Gastroesophageal sphincter (tissue), 4 donors: ENCODE measurements at regions not wholly inside any gene's neighbourhood (a gene's known extent, or its start where the extent isn't known, plus 50 kb on each side); places are given as distances from the start of the nearest gene placed in this dataset.

Experiments used
- ATAC-seq: fragments of 150-250 bp; one replicate; pipeline ENCODE4 v1.9.1; 2016; ENCODE audit warnings: mild to moderate bottlenecking, moderate library complexity
- H3K27ac ChIP-seq, 4 donors: fragments of 200-600 bp; sonication (generic) in 3 of 4; 1 replicate in 3 of 4; 2 replicates in 1 of 4; pipeline ENCODE4 v1.5.1; 2016 to 2019
- H3K27me3 ChIP-seq: fragments of 200-600 bp; sonication (generic); one replicate; pipeline ENCODE4 v1.5.1; 2019
- H3K36me3 ChIP-seq, 2 donors: fragments of 200-600 bp; sonication (generic); one replicate each; pipeline ENCODE4 v1.5.1; 2019; ENCODE audit warnings: control low read depth in 1 of 2
- H3K4me1 ChIP-seq, 3 donors: fragments of 200-600 bp; sonication (generic); 1 replicate in 2 of 3; 2 replicates in 1 of 3; pipeline ENCODE4 v1.5.1; 2016 to 2019; ENCODE audit warnings: control low read depth in 2 of 3
- H3K4me3 ChIP-seq, 2 donors: fragments of 200-600 bp; sonication (generic); one replicate each; pipeline ENCODE4 v1.5.1; 2019; ENCODE audit warnings: mild to moderate bottlenecking in 1 of 2, moderate library complexity in 1 of 2
- H3K9me3 ChIP-seq, 3 donors: fragments of 200-600 bp; sonication (generic); one replicate each; pipeline ENCODE4 v1.5.1; 2017 to 2019; ENCODE audit warnings: control low read depth in 2 of 3
- CTCF ChIP-seq, 4 experiments: fragments of 200-600 bp in 2 of 4; fragments of 450-650 bp in 2 of 4; sonication (generic) in 1 of 4; IDR thresholded peaks; one replicate each; pipeline ENCODE4 v1.5.1; 2017 to 2019; ENCODE audit warnings: antibody characterized with exemption in 4 of 4, mild to moderate bottlenecking in 2 of 4, moderate library complexity in 2 of 4
- EP300 ChIP-seq: sonication (generic); formaldehyde crosslinking; IDR thresholded peaks from one replicate; pipeline ENCODE4 v1.6.1; 2017; ENCODE audit warnings: antibody characterized with exemption, mild to moderate bottlenecking
- POLR2A ChIP-seq, 2 donors: fragments of 450-650 bp; IDR thresholded peaks; one replicate each; pipeline ENCODE4 v1.6.1; 2017; ENCODE audit warnings: antibody characterized with exemption in 2 of 2, mild to moderate bottlenecking in 2 of 2, moderate library complexity in 1 of 2
- POLR2AphosphoS5 ChIP-seq: sonication (generic); formaldehyde crosslinking; IDR thresholded peaks from one replicate; pipeline ENCODE4 v1.6.1; 2017; ENCODE audit warnings: antibody characterized with exemption
- WGBS, 2 donors: methylation state at CpG; one replicate each; pipeline ENCODE4 v1.1.5; 2018; ENCODE audit warnings: low coverage in 1 of 2; 5-methylcytosine and 5-hydroxymethylcytosine counted together

GRCh38 chr16:64880006-64880405 lies 241.9 kb downstream of the CDH11 start:
- no peaks in the 10 kb centered on the region for H3K9me3 ChIP-seq
- no peaks in the 10 kb centered on the region for H3K36me3 ChIP-seq
- no peaks in the 10 kb centered on the region for H3K27me3 ChIP-seq
- ATAC-seq, result no peak
- no peak overlapping the region for H3K27ac ChIP-seq
- H3K4me1 ChIP-seq, result no peaks in the 10 kb centered on the region
- 80 to 89% methylated on average over 1 of the region's 3 CpGs for WGBS, 2 donors
- H3K4me3 ChIP-seq, result no peak overlapping the region
- TF ChIP-seq CTCF (IDR thresholded peaks at IDR 0.05) (no peak), POLR2A (IDR thresholded peaks at IDR 0.05) (no peak), EP300 (no peak), POLR2AphosphoS5 (no peak)

GRCh38 chr16:64878940-64879339 lies 242.9 kb downstream of the CDH11 start:
- Histone ChIP-seq H3K9me3 (no peaks in the 10 kb centered on the region), H3K36me3 (no peaks in the 10 kb centered on the region), H3K27ac (no peak overlapping the region), H3K4me3 (no peak overlapping the region), H3K27me3 (no peaks in the 10 kb centered on the region), H3K4me1 (no peaks in the 10 kb centered on the region)
- TF ChIP-seq CTCF (IDR thresholded peaks at IDR 0.05) (no peak), POLR2AphosphoS5 (no peak), EP300 (no peak), POLR2A (IDR thresholded peaks at IDR 0.05) (no peak)
- 58 to 83% methylated on average over 2 to 4 of the region's 4 CpGs for WGBS, 2 donors
- no peak for ATAC-seq

GRCh38 chr16:64872101-64872500 lies 249.8 kb downstream of the CDH11 start:
- H3K27me3 ChIP-seq, result no peaks in the 10 kb centered on the region
- no peaks in the 10 kb centered on the region for H3K4me1 ChIP-seq
- no peaks in the 10 kb centered on the region for H3K36me3 ChIP-seq
- TF ChIP-seq EP300, result no peak
- no peak for TF ChIP-seq POLR2AphosphoS5
- no peak for TF ChIP-seq POLR2A (IDR thresholded peaks at IDR 0.05)
- TF ChIP-seq CTCF (IDR thresholded peaks at IDR 0.05), result no peak
- no peak for ATAC-seq
- 89 to 92% methylated on average over 1 to 2 of the region's 2 CpGs for WGBS, 2 donors
- no peak overlapping the region for H3K4me3 ChIP-seq
- H3K27ac ChIP-seq, result no peak overlapping the region
- H3K9me3 ChIP-seq, result no peaks in the 10 kb centered on the region

- H3K27me3 ChIP-seq, result no peaks in the 10 kb centered on the region
- H3K4me1 ChIP-seq, result no peaks in the 10 kb centered on the region
- no peaks in the 10 kb centered on the region for H3K9me3 ChIP-seq
- H3K4me3 ChIP-seq, result no peak overlapping the region
- no peaks in the 10 kb centered on the region for H3K36me3 ChIP-seq
- H3K27ac ChIP-seq, result no peak overlapping the region
- TF ChIP-seq POLR2AphosphoS5, result no peak
- TF ChIP-seq CTCF (IDR thresholded peaks at IDR 0.05), result no peak
- no peak for TF ChIP-seq POLR2A (IDR thresholded peaks at IDR 0.05)
- no peak for TF ChIP-seq EP300
- ATAC-seq, result no peak
- WGBS, 2 donors, result 70 to 73% methylated on average over 3 of the region's 3 CpGs
Observed at GRCh38 chr16:64870859-64871258, 251.0 kb downstream of the CDH11 start.

GRCh38 chr16:64869781-64870180 lies 252.1 kb downstream of the CDH11 start:
- 53 to 70% methylated on average over 4 to 5 of the region's 5 CpGs for WGBS, 2 donors
- no peak for ATAC-seq
- H3K4me1 ChIP-seq, result peaks cover 0 to under 1% (median 0%) of the 10 kb centered on the region in 3 donors
- no peak overlapping the region for H3K27ac ChIP-seq
- no peaks in the 10 kb centered on the region for H3K27me3 ChIP-seq
- H3K36me3 ChIP-seq, result no peaks in the 10 kb centered on the region
- no peak for TF ChIP-seq CTCF (IDR thresholded peaks at IDR 0.05)
- no peak for TF ChIP-seq EP300
- TF ChIP-seq POLR2A (IDR thresholded peaks at IDR 0.05), result no peak
- no peak for TF ChIP-seq POLR2AphosphoS5
- H3K9me3 ChIP-seq, result no peaks in the 10 kb centered on the region
- no peak overlapping the region for H3K4me3 ChIP-seq
